ENCODE measurements at regions not wholly inside any gene's neighbourhood (a gene's known extent, or its start where the extent isn't known, plus 50 kb on each side); places are given as distances from the start of the nearest gene placed in this dataset.
A peak's percentile ranks its signal among the peaks of the same experiment; 100 is the strongest.

- DNase-seq (ENCODE audit: low read depth): peak; percentile 32
Observed at GRCh38 chr14:54127526-54127925, 170.9 kb upstream of the BMP4 start.

- no peak for DNase-seq (ENCODE audit: low read depth)
Observed at GRCh38 chr14:54129850-54130640, 173.4 kb upstream of the BMP4 start.

GRCh38 chr14:54132496-54132895 is 175.9 kb upstream of the BMP4 start:
- DNase-seq (ENCODE audit: low read depth): no peak

- peak; percentile 36 for DNase-seq (ENCODE audit: low read depth)
Observed at GRCh38 chr14:54133896-54134295, 177.3 kb upstream of the BMP4 start.

GRCh38 chr14:54135804-54136280 is 179.2 kb upstream of the BMP4 start:
- DNase-seq (ENCODE audit: low read depth): no peak

- no peak for DNase-seq (ENCODE audit: low read depth)
Observed at GRCh38 chr14:54136894-54137613, 180.4 kb upstream of the BMP4 start.

GRCh38 chr14:54137614-54137961 is 181.0 kb upstream of the BMP4 start:
- DNase-seq (ENCODE audit: low read depth): no peak

- DNase-seq (ENCODE audit: low read depth): peak; percentile 7
Observed at GRCh38 chr14:54138024-54138353, 181.4 kb upstream of the BMP4 start.

- DNase-seq (ENCODE audit: low read depth): no peak
Observed at GRCh38 chr14:54138354-54139038, 181.9 kb upstream of the BMP4 start.

- DNase-seq (ENCODE audit: low read depth): no peak
Observed at GRCh38 chr14:54140551-54140950, 183.9 kb upstream of the BMP4 start.

GRCh38 chr14:54146601-54147000 is 190.0 kb upstream of the BMP4 start:
- DNase-seq (ENCODE audit: low read depth): no peak

GRCh38 chr14:54147282-54147681 is 190.7 kb upstream of the BMP4 start:
- DNase-seq (ENCODE audit: low read depth): peak; percentile 88

GRCh38 chr14:54147758-54148157 is 191.1 kb upstream of the BMP4 start:
- no peak for DNase-seq (ENCODE audit: low read depth)

GRCh38 chr14:54148251-54148650 is 191.6 kb upstream of the BMP4 start:
- no peak for DNase-seq (ENCODE audit: low read depth)

GRCh38 chr14:54152351-54152750 is 195.7 kb upstream of the BMP4 start:
- DNase-seq (ENCODE audit: low read depth): no peak

GRCh38 chr14:54166049-54166950 is 209.7 kb upstream of the BMP4 start:
- peak; percentile 58 for DNase-seq (ENCODE audit: low read depth)

GRCh38 chr14:54168489-54168888 is 211.9 kb upstream of the BMP4 start:
- no peak for DNase-seq (ENCODE audit: low read depth)

- DNase-seq (ENCODE audit: low read depth): peak; percentile 96
Observed at GRCh38 chr14:54169254-54169924, 212.8 kb upstream of the BMP4 start.

GRCh38 chr14:54170301-54170700 is 213.7 kb upstream of the BMP4 start:
- no peak for DNase-seq (ENCODE audit: low read depth)

GRCh38 chr14:54172114-54172513 is 215.5 kb upstream of the BMP4 start:
- no peak for DNase-seq (ENCODE audit: low read depth)

- DNase-seq (ENCODE audit: low read depth): no peak
Observed at GRCh38 chr14:54172562-54172961, 215.9 kb upstream of the BMP4 start.

Data from HT1080 (cell line).